GM12878 (cell line): ENCODE measurements at regions not wholly inside any gene's neighbourhood (a gene's known extent, or its start where the extent isn't known, plus 50 kb on each side); places are given as distances from the start of the nearest gene placed in this dataset.

ENCODE experiments used
- ATAC-seq: fragments of 200-7000 bp; cut with Tn5 transposase; 3 replicates; pipeline ENCODE4 v1.9.1; 2020; ENCODE audit warnings: mild to moderate bottlenecking, moderate library complexity
- BruUV-seq: library from RNA; stranded (reverse); fragments of 400-500 nt; replicated peaks from 2 replicates; lab custom pipeline; 2021; lab: Mats Ljungman, UMichigan
- CTCF ChIA-PET: fragments of 300-600 bp; sonication (Branson Sonifier 250); formaldehyde crosslinking; extraction: SDS; loops from one replicate; lab custom pipeline; 2021; ENCODE audit warnings: inconsistent platforms; lab: Yijun Ruan, JAX
- POLR2A ChIA-PET: fragments of 350-600 bp; formaldehyde crosslinking; extraction: SDS; loops from one replicate; lab custom pipeline; 2021; ENCODE audit warnings: inconsistent platforms; lab: Charles Lee
- RAD21 ChIA-PET: fragments of 300-600 bp; sonication (Branson Sonifier 250); formaldehyde crosslinking; loops from one replicate; lab custom pipeline; 2023; ENCODE audit warnings: antibody characterized with exemption; ENCODE audit not compliant: unreplicated experiment; lab: Charles Lee
- SMC1A ChIA-PET: fragments of 300-600 bp; sonication (Branson Sonifier 250); formaldehyde crosslinking; loops from one replicate; lab custom pipeline; 2023; ENCODE audit not compliant: unreplicated experiment, uncharacterized antibody; lab: Charles Lee
- DNase-seq: peaks from one replicate; pipeline ENCODE4 v3.0.0-alpha.2; 2011; ENCODE audit warnings: low read depth, low spot score
- FAIRE-seq: peaks from 3 replicates; lab custom pipeline; 2011; peaks lifted over from hg19 to GRCh38; lab: Jason Lieb, UNC
- H2AFZ ChIP-seq: 2 replicates; pipeline ENCODE4 v1.6.0; 2011; ENCODE audit warnings: low read depth, low read length, control low read depth; ENCODE audit not compliant: control insufficient read depth
- H3K27ac ChIP-seq: 2 replicates; pipeline ENCODE4 v1.5.1; 2011; ENCODE audit warnings: control low read depth; ENCODE audit not compliant: control insufficient read depth, insufficient read depth
- H3K27me3 ChIP-seq, 2 experiments: replicated peaks in 1 of 2; 2 replicates each; pipeline versions ENCODE4 v1.6.0 to v1.6.1; 2011; ENCODE audit warnings: low read length in 1 of 2; ENCODE audit not compliant: control insufficient read depth in 2 of 2, insufficient read depth in 2 of 2
- H3K36me3 ChIP-seq, 2 experiments: 2 replicates each; pipeline ENCODE4 v1.5.1; 2011; ENCODE audit warnings: low read length in 1 of 2; ENCODE audit not compliant: control insufficient read depth in 2 of 2, insufficient read depth in 2 of 2
- H3K4me1 ChIP-seq: 2 replicates; pipeline ENCODE4 v1.6.1; 2011; ENCODE audit warnings: mild to moderate bottlenecking, low read length, moderate library complexity, mixed read lengths; ENCODE audit not compliant: control insufficient read depth, insufficient read depth
- H3K4me2 ChIP-seq: 2 replicates; pipeline ENCODE4 v1.6.0; 2011; ENCODE audit warnings: control low read depth; ENCODE audit not compliant: control insufficient read depth, insufficient read depth
- H3K4me3 ChIP-seq: fragments of 200-600 bp; sonication (generic); 2 replicates; pipeline ENCODE4 v1.5.1; 2016
- H3K79me2 ChIP-seq: 2 replicates; pipeline ENCODE4 v1.6.0; 2011; ENCODE audit warnings: low read length; ENCODE audit not compliant: control insufficient read depth, insufficient read depth
- H3K9ac ChIP-seq: 2 replicates; pipeline ENCODE4 v1.8.0; 2011; ENCODE audit warnings: low read length, control low read depth, mixed read lengths; ENCODE audit not compliant: control insufficient read depth, insufficient read depth
- H3K9me3 ChIP-seq: replicated peaks from 3 replicates; pipeline ENCODE4 v1.5.1; 2011; ENCODE audit warnings: mild to moderate bottlenecking, low read length; ENCODE audit not compliant: control insufficient read depth, insufficient read depth
- H4K20me1 ChIP-seq: 2 replicates; pipeline ENCODE4 v1.6.0; 2011; ENCODE audit not compliant: control insufficient read depth, insufficient read depth
- ASH2L ChIP-seq: fragments of 300-600, 200-600 bp; sonication (generic); IDR thresholded peaks from 2 replicates; pipeline ENCODE4 v1.6.1; 2017; ENCODE audit warnings: low read depth, mild to moderate bottlenecking, borderline replicate concordance
- CREB1 ChIP-seq: IDR thresholded peaks from 2 replicates; pipeline ENCODE4 v1.6.1; 2012; ENCODE audit warnings: low read depth, mild to moderate bottlenecking, inconsistent platforms
- FOS ChIP-seq: IDR thresholded peaks from 3 replicates; pipeline ENCODE4 v1.6.1; 2011; ENCODE audit warnings: borderline replicate concordance; ENCODE audit not compliant: insufficient read length; ENCODE audit errors: extremely low read depth
- HCFC1 ChIP-seq: fragments of 150-350 bp; IDR thresholded peaks from 2 replicates; pipeline ENCODE4 v1.6.1; 2014; ENCODE audit warnings: low read length
- HDGF ChIP-seq: fragments of 450-650 bp; IDR thresholded peaks from 2 replicates; pipeline ENCODE4 v1.6.1; 2016; ENCODE audit warnings: antibody characterized with exemption
- LARP7 ChIP-seq: fragments of 450-650 bp; IDR thresholded peaks from 2 replicates; pipeline ENCODE4 v1.6.1; 2017; ENCODE audit warnings: mild to moderate bottlenecking
- NBN ChIP-seq: fragments of 450-650 bp; IDR thresholded peaks from 2 replicates; pipeline ENCODE4 v1.6.1; 2016
- RAD51 ChIP-seq: fragments of 450-650 bp; IDR thresholded peaks from 2 replicates; pipeline ENCODE4 v1.6.1; 2016; ENCODE audit warnings: moderate library complexity, mild to moderate bottlenecking, inconsistent platforms
- RB1 ChIP-seq: fragments of 450-650 bp; formaldehyde crosslinking; IDR thresholded peaks from 2 replicates; pipeline ENCODE4 v1.6.1; 2017; ENCODE audit warnings: mild to moderate bottlenecking, borderline replicate concordance
- SIN3A ChIP-seq: IDR thresholded peaks from 2 replicates; pipeline ENCODE4 v1.6.1; 2012; ENCODE audit warnings: low read depth, low read length, improper control_type of control experiment
- SPI1 ChIP-seq: IDR thresholded peaks from 2 replicates; pipeline ENCODE4 v1.6.1; 2011; ENCODE audit warnings: low read depth, mild to moderate bottlenecking, low read length, moderate library complexity, borderline replicate concordance; ENCODE audit not compliant: insufficient read depth
- STAT3 ChIP-seq: IDR thresholded peaks from 2 replicates; pipeline ENCODE4 v1.6.1; 2011; ENCODE audit warnings: low read depth, low read length, improper control_type of control experiment
- SUPT20H ChIP-seq: IDR thresholded peaks from 2 replicates; pipeline ENCODE4 v1.6.1; 2011; ENCODE audit warnings: low read depth, mild to moderate bottlenecking, low read length, moderate library complexity, borderline replicate concordance; ENCODE audit not compliant: control insufficient read depth
- ZBTB33 ChIP-seq: fragments of 450-650 bp; IDR thresholded peaks from 2 replicates; pipeline ENCODE4 v1.6.1; 2017; ENCODE audit warnings: mild to moderate bottlenecking
- ZNF687 ChIP-seq: fragments of 450-650 bp; IDR thresholded peaks from 2 replicates; pipeline ENCODE4 v1.6.1; 2017; ENCODE audit warnings: mild to moderate bottlenecking, moderate library complexity
- WGBS: methylation state at CpG from one replicate; pipeline ENCODE4 v1.1.6; 2016; ENCODE audit warnings: low lambda C conversion rate; ENCODE audit not compliant: insufficient replicate concordance, insufficient coverage; ENCODE audit errors: missing lambda C conversion rate; 5-methylcytosine and 5-hydroxymethylcytosine counted together
- in situ Hi-C: fragments of 300-500 bp; cut with MboI; formaldehyde crosslinking; loops from 9 replicates; pipeline ENCODE4 v1.14.3; 2018; ENCODE audit warnings: mixed read lengths
- intact Hi-C: fragments of 100-400 bp; cut with micrococcal nuclease; formaldehyde crosslinking; loops from one replicate; pipeline ENCODE4 v1.14.2; 2022; ENCODE audit not compliant: unreplicated experiment
- TF ChIP-seq, protein P1 (sequence below): fragments of 450-650 bp; IDR thresholded peaks from 2 replicates; pipeline ENCODE4 v1.6.1; 2017; ENCODE audit warnings: antibody characterized with exemption, mild to moderate bottlenecking, moderate library complexity
- TF ChIP-seq, protein P2 (sequence below): IDR thresholded peaks from 2 replicates; pipeline ENCODE4 v1.6.1; 2012; ENCODE audit warnings: low read length, inconsistent platforms

GRCh38 chr4:114373508-114373907 is 225.1 kb upstream of the UGT8 start:
- ChIA-PET CTCF (no interaction called here), POLR2A (no interaction called here), RAD21 (interaction anchor here (0.7 to 1.1 kb wide), 2 partner anchors 10 to 173 kb away, joined by 3 read pairs; no protein-coding TSS in a partner anchor), SMC1A (no interaction called here)
- H2AFZ ChIP-seq: no peak overlapping the region
- no peaks in the 10 kb centered on the region for H3K4me1 ChIP-seq
- no peak overlapping the region for H3K4me3 ChIP-seq
- H3K9ac ChIP-seq: no peak overlapping the region
- no peaks in the 10 kb centered on the region for H3K9me3 ChIP-seq
- H3K4me2 ChIP-seq: no peak overlapping the region
- no peaks in the 10 kb centered on the region for H3K79me2 ChIP-seq
- ATAC-seq (no peak), FAIRE-seq (no peak), DNase-seq (no peak)
- intact Hi-C loops (no loop called here), in situ Hi-C loops (no loop called here)
- H3K27ac ChIP-seq: no peak overlapping the region
- no peaks in the 10 kb centered on the region; a peak in 1 of 4 replicates for H3K27me3 ChIP-seq
- WGBS: 61% methylated on average over 1 of the region's 1 CpG
- no TSS peak for BruUV-seq
- H4K20me1 ChIP-seq: no peaks in the 10 kb centered on the region
- no peaks in the 10 kb centered on the region for H3K36me3 ChIP-seq
- no peak for TF ChIP-seq ASH2L
- no peak for TF ChIP-seq ZNF687
- TF ChIP-seq ZBTB33: no peak
- no peak for TF ChIP-seq HDGF
- no peak for TF ChIP-seq STAT3
- TF ChIP-seq HCFC1: no peak
- no peak for TF ChIP-seq FOS
- TF ChIP-seq RAD51: no peak
- TF ChIP-seq SPI1: no peak
- no peak for TF ChIP-seq SUPT20H
- no peak for TF ChIP-seq CREB1
- TF ChIP-seq SIN3A: no peak
- TF ChIP-seq, protein P1, sequence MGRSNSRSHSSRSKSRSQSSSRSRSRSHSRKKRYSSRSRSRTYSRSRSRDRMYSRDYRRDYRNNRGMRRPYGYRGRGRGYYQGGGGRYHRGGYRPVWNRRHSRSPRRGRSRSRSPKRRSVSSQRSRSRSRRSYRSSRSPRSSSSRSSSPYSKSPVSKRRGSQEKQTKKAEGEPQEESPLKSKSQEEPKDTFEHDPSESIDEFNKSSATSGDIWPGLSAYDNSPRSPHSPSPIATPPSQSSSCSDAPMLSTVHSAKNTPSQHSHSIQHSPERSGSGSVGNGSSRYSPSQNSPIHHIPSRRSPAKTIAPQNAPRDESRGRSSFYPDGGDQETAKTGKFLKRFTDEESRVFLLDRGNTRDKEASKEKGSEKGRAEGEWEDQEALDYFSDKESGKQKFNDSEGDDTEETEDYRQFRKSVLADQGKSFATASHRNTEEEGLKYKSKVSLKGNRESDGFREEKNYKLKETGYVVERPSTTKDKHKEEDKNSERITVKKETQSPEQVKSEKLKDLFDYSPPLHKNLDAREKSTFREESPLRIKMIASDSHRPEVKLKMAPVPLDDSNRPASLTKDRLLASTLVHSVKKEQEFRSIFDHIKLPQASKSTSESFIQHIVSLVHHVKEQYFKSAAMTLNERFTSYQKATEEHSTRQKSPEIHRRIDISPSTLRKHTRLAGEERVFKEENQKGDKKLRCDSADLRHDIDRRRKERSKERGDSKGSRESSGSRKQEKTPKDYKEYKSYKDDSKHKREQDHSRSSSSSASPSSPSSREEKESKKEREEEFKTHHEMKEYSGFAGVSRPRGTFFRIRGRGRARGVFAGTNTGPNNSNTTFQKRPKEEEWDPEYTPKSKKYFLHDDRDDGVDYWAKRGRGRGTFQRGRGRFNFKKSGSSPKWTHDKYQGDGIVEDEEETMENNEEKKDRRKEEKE: no peak
- TF ChIP-seq, protein P2, sequence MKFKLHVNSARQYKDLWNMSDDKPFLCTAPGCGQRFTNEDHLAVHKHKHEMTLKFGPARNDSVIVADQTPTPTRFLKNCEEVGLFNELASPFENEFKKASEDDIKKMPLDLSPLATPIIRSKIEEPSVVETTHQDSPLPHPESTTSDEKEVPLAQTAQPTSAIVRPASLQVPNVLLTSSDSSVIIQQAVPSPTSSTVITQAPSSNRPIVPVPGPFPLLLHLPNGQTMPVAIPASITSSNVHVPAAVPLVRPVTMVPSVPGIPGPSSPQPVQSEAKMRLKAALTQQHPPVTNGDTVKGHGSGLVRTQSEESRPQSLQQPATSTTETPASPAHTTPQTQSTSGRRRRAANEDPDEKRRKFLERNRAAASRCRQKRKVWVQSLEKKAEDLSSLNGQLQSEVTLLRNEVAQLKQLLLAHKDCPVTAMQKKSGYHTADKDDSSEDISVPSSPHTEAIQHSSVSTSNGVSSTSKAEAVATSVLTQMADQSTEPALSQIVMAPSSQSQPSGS: no peak
- no peak for TF ChIP-seq NBN
- no peak for TF ChIP-seq LARP7
- TF ChIP-seq RB1: no peak
